Thyroid gland (tissue), 4 donors: ENCODE measurements at regions not wholly inside any gene's neighbourhood (a gene's known extent, or its start where the extent isn't known, plus 50 kb on each side); places are given as distances from the start of the nearest gene placed in this dataset.

Source experiments
- POLR2A ChIP-seq, 2 donors: fragments of 450-650 bp; IDR thresholded peaks; one replicate each; pipeline ENCODE4 v1.6.1; 2017; ENCODE audit warnings: antibody characterized with exemption in 2 of 2, mild to moderate bottlenecking in 2 of 2, moderate library complexity in 1 of 2
- TF ChIP-seq, protein P1 (sequence below), 6 experiments: fragments of 200-600 bp in 3 of 6; fragments of 450-650 bp in 3 of 6; sonication (generic) in 3 of 6; IDR thresholded peaks; one replicate each; pipeline ENCODE4 v1.5.1; 2016 to 2019; ENCODE audit warnings: antibody characterized with exemption in 6 of 6, mild to moderate bottlenecking in 2 of 6, inconsistent platforms in 1 of 6, moderate library complexity in 1 of 6

DNA sequence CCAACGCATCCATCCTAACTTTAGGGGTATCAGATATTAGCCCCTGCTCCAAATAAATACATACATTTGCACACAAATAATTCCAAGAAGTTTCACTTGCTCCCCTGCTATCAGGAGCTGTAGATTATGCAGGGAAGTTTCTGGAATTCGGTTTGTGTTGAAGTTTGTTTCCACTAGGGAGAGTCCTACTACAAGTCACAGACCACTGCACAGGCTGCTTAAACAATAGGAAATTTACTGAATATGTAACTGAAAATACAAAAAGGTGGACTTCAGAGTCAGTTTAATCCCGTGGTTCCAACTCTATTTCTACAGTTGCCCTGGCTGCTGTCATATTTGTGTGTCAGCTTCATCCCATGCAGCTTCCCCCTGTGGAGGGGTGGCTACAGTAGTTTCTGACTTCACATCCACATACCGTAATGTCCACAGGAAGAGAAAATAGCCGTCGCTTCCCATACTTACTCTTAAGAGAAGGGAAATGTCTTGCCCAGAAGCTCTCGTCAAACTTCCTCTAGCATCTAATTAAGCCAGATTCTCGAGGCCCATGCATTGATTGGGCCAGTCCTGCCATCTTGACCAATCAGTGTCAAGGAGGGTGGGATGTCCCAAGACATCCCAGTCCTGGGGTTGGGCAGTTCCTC lies 286.6 kb downstream of the COG6 start:
- TF ChIP-seq, protein P1, sequence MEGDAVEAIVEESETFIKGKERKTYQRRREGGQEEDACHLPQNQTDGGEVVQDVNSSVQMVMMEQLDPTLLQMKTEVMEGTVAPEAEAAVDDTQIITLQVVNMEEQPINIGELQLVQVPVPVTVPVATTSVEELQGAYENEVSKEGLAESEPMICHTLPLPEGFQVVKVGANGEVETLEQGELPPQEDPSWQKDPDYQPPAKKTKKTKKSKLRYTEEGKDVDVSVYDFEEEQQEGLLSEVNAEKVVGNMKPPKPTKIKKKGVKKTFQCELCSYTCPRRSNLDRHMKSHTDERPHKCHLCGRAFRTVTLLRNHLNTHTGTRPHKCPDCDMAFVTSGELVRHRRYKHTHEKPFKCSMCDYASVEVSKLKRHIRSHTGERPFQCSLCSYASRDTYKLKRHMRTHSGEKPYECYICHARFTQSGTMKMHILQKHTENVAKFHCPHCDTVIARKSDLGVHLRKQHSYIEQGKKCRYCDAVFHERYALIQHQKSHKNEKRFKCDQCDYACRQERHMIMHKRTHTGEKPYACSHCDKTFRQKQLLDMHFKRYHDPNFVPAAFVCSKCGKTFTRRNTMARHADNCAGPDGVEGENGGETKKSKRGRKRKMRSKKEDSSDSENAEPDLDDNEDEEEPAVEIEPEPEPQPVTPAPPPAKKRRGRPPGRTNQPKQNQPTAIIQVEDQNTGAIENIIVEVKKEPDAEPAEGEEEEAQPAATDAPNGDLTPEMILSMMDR (IDR thresholded peaks at IDR 0.05): no peak
- TF ChIP-seq POLR2A (IDR thresholded peaks at IDR 0.05): no peak
